HG02571 (cell line): ENCODE measurements at regions not wholly inside any gene's neighbourhood (a gene's known extent, or its start where the extent isn't known, plus 50 kb on each side); places are given as distances from the start of the nearest gene placed in this dataset.
"Not testable (repeated sequence)": the region's sequence is repeated elsewhere in the genome, so short reads cannot be mapped to it uniquely, and the experiment has no call there.

Experiments
- ATAC-seq: cut with Tn5 transposase; IDR thresholded peaks from one replicate; pipeline ENCODE4 v1.9.1; 2021; ENCODE audit warnings: mild to moderate bottlenecking, moderate library complexity; ENCODE audit not compliant: unreplicated experiment

GRCh38 chr2:195471163-195471562, 185.9 kb upstream of the SLC39A10 start:
- no peak for ATAC-seq

DNA sequence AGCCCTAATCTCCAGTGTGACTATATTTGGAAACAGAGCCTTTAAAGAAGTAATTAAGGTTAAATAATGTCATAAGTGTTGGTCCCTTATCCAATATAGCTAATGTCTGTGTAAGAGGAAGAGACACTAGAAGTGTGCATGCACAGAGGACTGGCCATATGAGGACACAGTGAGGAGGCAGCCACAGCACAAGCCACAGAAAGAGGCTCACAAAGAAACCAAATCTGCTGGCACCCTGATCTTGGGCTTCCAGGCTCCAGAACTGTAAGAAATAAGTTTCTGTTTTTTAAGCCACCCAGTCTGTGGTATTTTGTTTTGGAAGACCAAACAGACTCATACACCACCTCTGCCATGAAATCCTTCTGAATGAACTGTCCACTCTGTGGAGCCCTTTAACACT, 186.4 kb upstream of the SLC39A10 start:
- no peak for ATAC-seq

DNA sequence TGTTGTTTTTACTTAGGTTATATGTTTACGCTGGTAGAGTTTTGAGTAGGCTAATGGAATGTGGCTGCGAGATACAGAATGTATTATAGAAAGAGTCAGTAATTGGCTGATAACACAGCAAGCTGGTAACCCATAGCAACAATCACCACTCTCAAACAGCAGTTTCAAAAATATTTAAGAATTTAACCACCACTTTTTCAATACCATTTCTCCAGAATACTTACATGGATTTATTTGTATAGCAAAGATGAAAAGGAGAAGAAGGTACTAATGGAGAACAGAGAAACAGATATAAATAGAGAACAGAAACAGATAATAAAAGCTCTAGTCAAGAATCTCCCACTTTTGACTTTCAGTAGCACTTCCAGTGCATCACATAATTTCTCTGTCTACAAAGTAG, 188.3 kb upstream of the SLC39A10 start:
- ATAC-seq: peak; percentile 82

DNA sequence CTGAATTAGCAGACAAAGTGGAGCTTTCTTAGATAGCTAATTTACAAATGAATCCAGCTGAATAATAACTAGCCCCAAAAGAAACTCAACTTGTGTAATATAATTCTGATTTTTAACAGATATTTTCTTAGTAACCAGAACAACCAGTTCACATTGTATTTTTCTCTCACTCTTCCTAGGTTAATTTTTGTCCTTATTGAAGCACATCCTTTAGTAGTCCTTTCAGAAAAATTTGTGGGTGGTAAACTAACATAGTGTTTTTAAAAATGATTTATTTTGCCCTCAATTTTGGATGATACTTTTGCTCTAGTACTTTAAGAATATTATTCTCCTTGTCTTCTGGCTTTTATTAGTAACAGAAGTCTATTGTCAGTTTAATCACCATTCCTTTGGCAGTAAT, 190.6 kb upstream of the SLC39A10 start:
- ATAC-seq: no peak

DNA sequence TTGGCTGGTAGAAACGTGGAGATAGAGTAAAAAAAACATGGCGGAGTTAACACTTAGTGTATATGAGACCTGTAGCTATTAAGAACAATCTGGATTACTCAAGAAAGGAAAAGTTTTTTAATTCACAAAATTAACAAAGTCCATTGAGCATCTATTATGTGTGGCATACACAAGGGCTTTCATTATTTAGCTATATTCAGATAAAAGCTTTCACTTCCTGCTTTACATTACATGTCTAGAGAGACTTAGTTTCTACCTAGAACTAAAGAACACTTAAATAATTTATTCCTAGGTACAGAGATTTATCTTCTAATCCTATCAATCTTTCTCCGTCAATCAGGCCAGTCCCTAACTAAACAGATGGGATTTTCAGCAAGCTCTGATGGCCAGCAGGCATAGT, 196.0 kb upstream of the SLC39A10 start:
- ATAC-seq: no peak

DNA sequence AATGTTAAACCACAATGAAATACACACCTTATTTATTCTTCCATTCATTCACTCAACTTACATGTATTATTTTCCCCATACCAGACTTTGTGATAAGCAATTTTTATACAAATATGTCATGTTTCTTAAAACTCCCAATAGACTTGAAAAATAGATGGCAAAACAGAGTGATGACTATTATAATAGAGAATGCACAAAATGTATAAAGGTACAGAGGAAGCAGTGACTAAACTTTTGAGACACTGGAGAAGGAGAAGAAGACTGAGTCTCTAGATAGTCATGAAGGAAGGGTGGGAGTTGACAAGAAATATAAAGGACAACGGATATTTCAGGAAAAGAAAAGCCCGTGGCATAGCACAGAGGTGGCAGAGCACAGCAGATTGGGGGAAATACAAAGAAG, 198.1 kb upstream of the SLC39A10 start:
- ATAC-seq: no peak

GRCh38 chr2:195457873-195458272, 199.2 kb upstream of the SLC39A10 start:
- ATAC-seq: no peak

DNA sequence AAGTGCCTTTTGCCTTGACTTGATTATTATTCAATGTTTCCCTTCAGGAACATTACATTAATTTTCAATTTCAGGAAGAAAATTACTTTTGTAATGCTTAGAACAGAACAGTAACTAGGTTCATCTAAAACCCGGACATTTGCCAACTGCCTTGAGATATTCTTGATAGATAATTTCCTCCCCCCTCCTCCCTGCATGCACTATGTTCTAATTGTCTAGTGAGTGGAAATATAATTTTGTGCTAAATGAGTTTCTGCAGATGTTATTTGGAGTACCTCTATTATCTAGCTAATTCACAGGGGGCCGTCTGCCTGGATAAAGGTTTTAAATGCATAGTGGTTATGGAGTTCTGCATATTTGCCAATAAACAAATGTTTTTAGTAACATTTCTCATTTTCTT, 200.3 kb upstream of the SLC39A10 start:
- ATAC-seq: no peak

- no peak for ATAC-seq
Measured at GRCh38 chr2:195451160-195451559, 205.9 kb upstream of the SLC39A10 start.

DNA sequence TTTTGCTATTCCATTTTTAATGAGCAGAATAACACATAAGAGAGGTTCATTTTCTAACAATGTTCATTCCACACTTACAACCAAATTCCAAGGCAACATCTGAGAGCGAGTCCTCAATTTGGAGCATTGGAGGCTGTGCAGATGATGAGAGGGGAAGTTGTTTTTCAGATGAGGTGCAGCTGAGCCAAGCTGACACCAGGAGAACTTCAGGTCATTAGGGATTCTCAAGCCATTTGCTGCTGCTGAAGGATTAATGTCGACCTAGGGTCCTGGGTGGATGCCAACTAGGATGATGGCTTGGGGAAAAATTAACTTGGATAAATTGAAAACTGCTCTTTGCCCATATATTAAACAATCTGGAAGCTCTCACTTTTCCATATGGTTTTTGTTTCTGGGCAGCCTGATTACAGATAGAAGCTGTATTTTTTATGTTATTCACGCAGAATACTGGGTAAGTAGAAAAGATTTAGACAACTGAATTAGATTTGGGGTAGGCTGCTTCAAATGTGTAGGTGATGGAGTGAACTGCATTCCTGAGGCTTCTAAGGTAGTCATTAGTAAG, 206.4 kb upstream of the SLC39A10 start:
- ATAC-seq: no peak

- no peak for ATAC-seq
Measured at GRCh38 chr2:195447323-195447975, 209.6 kb upstream of the SLC39A10 start.

DNA sequence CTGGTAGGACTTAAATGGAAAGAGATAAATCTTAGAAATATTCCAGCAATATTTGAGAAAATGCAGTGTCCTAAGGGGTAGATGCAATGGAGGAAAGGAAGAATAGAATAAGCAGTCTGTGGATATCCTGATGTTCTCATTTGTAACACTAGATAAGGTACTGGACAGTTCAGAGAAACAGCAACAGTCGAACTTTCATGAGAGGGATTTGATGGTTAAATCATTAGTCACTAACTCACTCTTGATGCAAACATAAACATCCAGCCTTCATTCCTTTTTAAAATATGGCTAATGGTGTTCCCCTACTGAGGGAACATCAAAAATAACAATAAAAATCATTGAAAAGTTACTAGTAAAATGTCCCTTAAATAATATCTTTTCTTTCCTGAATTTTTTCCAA, 211.4 kb upstream of the SLC39A10 start:
- ATAC-seq: no peak

- ATAC-seq: no peak
Measured at GRCh38 chr2:195443926-195444325, 213.1 kb upstream of the SLC39A10 start.

GRCh38 chr2:195442458-195443175, 214.4 kb upstream of the SLC39A10 start:
- ATAC-seq: no peak

DNA sequence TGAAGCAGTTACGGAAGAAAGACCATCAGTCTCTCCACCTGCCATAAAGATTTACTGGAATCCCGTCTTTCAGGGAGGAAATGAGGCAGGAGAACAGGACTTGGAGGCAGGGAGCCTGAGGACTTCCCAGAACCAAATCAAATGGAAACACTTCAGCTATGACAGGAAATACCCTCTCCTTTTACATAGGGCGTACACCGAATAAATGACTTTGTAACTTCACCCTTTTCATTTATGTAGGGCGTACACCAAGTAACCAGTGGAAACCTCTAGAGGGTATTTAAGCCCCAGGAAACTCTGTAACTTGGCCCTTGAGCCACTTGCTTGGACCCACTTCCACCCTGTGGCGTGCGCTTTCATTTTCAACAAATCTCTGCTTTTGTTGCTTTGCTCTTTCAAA, 218.3 kb upstream of the SLC39A10 start:
- ATAC-seq: no peak

GRCh38 chr2:195437521-195437920, 219.5 kb upstream of the SLC39A10 start:
- ATAC-seq: no peak

DNA sequence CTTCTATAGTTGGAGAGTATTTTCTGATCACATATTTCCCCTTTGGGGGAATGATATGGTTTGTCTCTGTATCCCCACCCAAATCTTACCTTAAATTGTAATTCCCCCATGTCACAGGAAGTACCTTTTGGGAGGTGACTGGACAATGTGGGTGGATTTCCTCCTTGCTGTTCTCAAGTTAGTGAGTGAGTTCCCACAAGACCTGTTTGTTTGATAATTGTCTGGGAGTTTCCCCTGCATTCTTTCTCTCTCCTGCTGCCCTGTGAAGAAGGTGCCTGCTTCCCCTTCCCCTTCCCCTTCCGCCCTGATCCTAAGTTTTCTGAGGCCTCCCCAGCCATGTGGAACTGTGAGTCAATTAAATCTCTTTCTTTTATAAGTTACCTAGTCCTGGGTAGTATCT, 222.7 kb upstream of the SLC39A10 start:
- no peak for ATAC-seq

DNA sequence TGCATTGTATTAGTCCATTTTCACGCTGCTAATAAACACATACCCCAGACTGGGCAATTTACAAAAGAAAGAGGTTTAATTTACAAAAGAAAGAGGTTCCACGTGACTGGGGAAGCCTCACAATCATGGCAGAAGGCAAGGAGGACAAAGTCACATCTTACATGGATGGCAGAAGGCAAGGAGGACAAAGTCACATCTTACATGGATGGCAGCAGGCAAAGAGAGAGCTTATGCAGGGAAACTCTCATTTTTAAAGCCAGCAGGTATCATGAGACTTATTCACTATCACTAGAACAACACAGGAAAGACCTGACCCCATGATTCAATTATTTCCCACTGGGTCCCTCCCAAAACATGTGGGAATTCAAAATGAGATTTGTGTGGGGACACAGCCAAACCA, 223.3 kb upstream of the SLC39A10 start:
- ATAC-seq: not testable (repeated sequence)

- ATAC-seq: no peak
Measured at GRCh38 chr2:195428673-195429072, 228.4 kb upstream of the SLC39A10 start.

DNA sequence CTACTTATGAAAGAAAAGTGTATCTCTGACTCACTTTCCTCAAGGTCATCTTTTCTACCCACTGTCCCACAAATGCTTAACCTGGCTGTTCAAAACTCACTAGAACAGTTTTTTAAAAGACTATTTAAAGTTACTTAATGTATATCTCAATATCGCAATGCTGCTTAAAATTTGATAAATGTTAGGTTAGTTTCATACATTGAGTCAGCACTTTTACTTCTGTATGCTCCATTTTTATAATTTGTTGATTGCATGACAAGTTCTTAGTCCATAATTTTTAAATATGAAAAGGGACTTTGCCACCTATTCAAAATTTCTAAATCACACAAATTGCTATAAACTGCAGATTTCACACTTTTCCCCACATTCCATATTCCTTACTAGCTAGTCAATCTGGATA, 231.7 kb upstream of the SLC39A10 start:
- ATAC-seq: no peak

DNA sequence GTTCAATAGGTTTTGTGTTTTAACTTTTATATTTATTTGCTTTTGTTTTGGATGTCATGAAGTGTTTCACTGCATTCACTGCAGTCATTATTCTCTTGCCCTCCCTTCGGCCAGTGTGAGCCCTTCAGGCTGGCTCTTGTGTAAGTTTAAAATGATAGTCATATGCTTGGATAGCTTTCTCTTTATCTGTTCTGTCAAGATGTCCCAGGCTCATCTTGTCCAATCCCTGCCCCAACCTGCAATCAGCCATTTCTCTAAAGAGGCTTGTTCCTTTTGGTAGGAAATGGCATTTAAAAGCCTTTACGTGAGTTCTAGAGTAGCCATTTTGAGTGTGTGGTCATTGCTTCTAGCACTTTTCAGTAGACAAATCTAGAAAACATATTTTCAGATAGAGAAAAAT, 238.0 kb upstream of the SLC39A10 start:
- ATAC-seq: no peak

DNA sequence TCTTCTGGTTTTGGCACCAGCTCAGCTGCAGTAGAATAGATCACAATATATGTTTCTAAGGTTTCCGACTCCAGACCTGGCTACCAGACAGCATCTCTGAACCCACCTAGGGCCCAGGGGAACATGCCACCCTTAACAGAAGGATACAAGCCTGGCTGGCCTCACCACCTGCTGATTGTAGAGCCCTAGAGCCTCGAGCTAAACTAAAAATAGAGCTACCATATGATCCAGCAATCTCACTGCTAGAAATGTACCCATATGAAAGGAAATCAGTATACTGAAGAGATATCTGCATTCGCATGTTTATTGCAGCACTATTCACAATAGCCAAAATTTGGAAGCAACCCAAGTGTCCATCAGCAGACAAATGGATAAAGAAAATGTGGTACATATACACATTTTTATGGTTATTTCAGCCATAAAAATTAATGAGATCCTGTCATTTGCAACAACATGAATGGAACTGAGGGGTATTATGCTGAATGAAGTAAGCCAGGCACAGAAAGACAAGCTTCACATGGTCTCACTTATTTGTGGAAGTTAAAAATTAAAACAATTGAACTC, 242.4 kb upstream of the SLC39A10 start:
- no peak for ATAC-seq
